Small intestine (tissue), 7 donors: ENCODE measurements at regions not wholly inside any gene's neighbourhood (a gene's known extent, or its start where the extent isn't known, plus 50 kb on each side); places are given as distances from the start of the nearest gene placed in this dataset.

Experiments
- DNase-seq, 2 donors: peaks; one replicate each; pipeline versions ENCODE4 v3.0.0 to v3.0.0-alpha.2; 2013
- FAIRE-seq: peaks from 2 replicates; lab custom pipeline; 2012; peaks lifted over from hg19 to GRCh38; lab: Jason Lieb, UNC
- H3K27ac ChIP-seq, 3 donors: one replicate each; pipeline ENCODE4 v1.5.1; 2013; ENCODE audit warnings: low read length in 2 of 3, mild to moderate bottlenecking in 2 of 3, control low read depth in 1 of 3, inconsistent platforms in 1 of 3, low read depth in 1 of 3, moderate library complexity in 1 of 3
- H3K27me3 ChIP-seq, 3 donors: one replicate each; pipeline ENCODE4 v1.6.1; 2013; ENCODE audit warnings: low read length in 3 of 3, inconsistent platforms in 1 of 3; ENCODE audit not compliant: control insufficient read depth in 3 of 3, insufficient read depth in 3 of 3
- H3K36me3 ChIP-seq, 3 donors: one replicate each; pipeline ENCODE4 v1.6.1; 2013; ENCODE audit warnings: low read length in 3 of 3, inconsistent platforms in 1 of 3, low read depth in 1 of 3, mild to moderate bottlenecking in 1 of 3, moderate library complexity in 1 of 3; ENCODE audit not compliant: control insufficient read depth in 3 of 3, insufficient read depth in 2 of 3
- H3K4me1 ChIP-seq, 3 donors: one replicate each; pipeline ENCODE4 v1.6.1; 2013; ENCODE audit warnings: low read length in 2 of 3, inconsistent platforms in 1 of 3, low read depth in 1 of 3, mild to moderate bottlenecking in 1 of 3, moderate library complexity in 1 of 3; ENCODE audit not compliant: control insufficient read depth in 3 of 3, insufficient read depth in 2 of 3
- H3K4me3 ChIP-seq, 3 donors: one replicate each; pipeline ENCODE4 v1.5.1; 2013; ENCODE audit warnings: low read length in 3 of 3, control low read depth in 1 of 3, inconsistent platforms in 1 of 3, low read depth in 1 of 3, mild to moderate bottlenecking in 1 of 3, moderate library complexity in 1 of 3
- H3K9me3 ChIP-seq, 2 donors: one replicate each; pipeline ENCODE4 v1.6.1; 2013; ENCODE audit warnings: low read depth in 1 of 2, low read length in 1 of 2; ENCODE audit not compliant: control insufficient read depth in 2 of 2, insufficient read depth in 1 of 2
- WGBS, 3 donors: extraction: QIAGEN DNeasy Blood & Tissue Kit; methylation state at CpG; one replicate each; pipeline ENCODE4 v1.1.7; 2013; 5-methylcytosine and 5-hydroxymethylcytosine counted together
- donor health status: healthy with polysubstance abuse.
- donor health status: control.
- donor health status: control.
- donor health status: Bipolar disorder and iron deficiency.
- donor health status: healthy.

- H3K4me1 ChIP-seq, result no peaks in the 10 kb centered on the region
- H3K4me3 ChIP-seq, result no peak overlapping the region
- FAIRE-seq (no peak), DNase-seq (no peak)
- peak overlapping the region in 2 of 3 donors; percentile 13 to 61 for H3K27ac ChIP-seq
- WGBS, 3 donors, result 75 to 89% (median 79%) methylated on average over 5 of the region's 5 CpGs
- no peaks in the 10 kb centered on the region for H3K9me3 ChIP-seq
- no peaks in the 10 kb centered on the region for H3K36me3 ChIP-seq
- H3K27me3 ChIP-seq, result peaks cover 0 to 3% (median 0%) of the 10 kb centered on the region in 3 donors
Measured at GRCh38 chr7:25752154-25752553, 399.8 kb upstream of the NFE2L3 start.

GRCh38 chr7:25752967-25753791 lies 398.8 kb upstream of the NFE2L3 start:
- 83 to 85% (median 83%) methylated on average over 16 of the region's 16 CpGs for WGBS, 3 donors
- Histone ChIP-seq H3K4me3 (no peak overlapping the region), H3K4me1 (no peaks in the 10 kb centered on the region), H3K27me3 (peaks cover 0 to 3% (median 0%) of the 10 kb centered on the region in 3 donors), H3K36me3 (no peaks in the 10 kb centered on the region), H3K27ac (peak overlapping the region in 1 of 3 donors; percentile 34), H3K9me3 (no peaks in the 10 kb centered on the region)
- DNase-seq, result no peak
- FAIRE-seq, result no peak

GRCh38 chr7:25753837-25754236 lies 398.2 kb upstream of the NFE2L3 start:
- H3K27me3 ChIP-seq, result peaks cover 0 to 3% (median 0%) of the 10 kb centered on the region in 3 donors
- no peaks in the 10 kb centered on the region for H3K4me1 ChIP-seq
- H3K27ac ChIP-seq, result peak overlapping the region in 1 of 3 donors; percentile 25
- WGBS, 3 donors, result 84 to 92% (median 92%) methylated on average over 10 of the region's 10 CpGs
- no peaks in the 10 kb centered on the region for H3K36me3 ChIP-seq
- DNase-seq (no peak), FAIRE-seq (no peak)
- no peaks in the 10 kb centered on the region for H3K9me3 ChIP-seq
- H3K4me3 ChIP-seq, result no peak overlapping the region

- no peak overlapping the region for H3K27ac ChIP-seq
- FAIRE-seq (no peak), DNase-seq (no peak)
- no peaks in the 10 kb centered on the region for H3K4me1 ChIP-seq
- H3K9me3 ChIP-seq, result no peaks in the 10 kb centered on the region
- 80 to 90% (median 86%) methylated on average over 7 of the region's 7 CpGs for WGBS, 3 donors
- peaks cover 0 to 3% (median 0%) of the 10 kb centered on the region in 3 donors for H3K27me3 ChIP-seq
- H3K36me3 ChIP-seq, result no peaks in the 10 kb centered on the region
- no peak overlapping the region for H3K4me3 ChIP-seq
Measured at GRCh38 chr7:25754333-25754732, 397.7 kb upstream of the NFE2L3 start.

- Histone ChIP-seq H3K27ac (no peak overlapping the region), H3K27me3 (peaks cover 0 to 3% (median 0%) of the 10 kb centered on the region in 3 donors), H3K9me3 (no peaks in the 10 kb centered on the region), H3K36me3 (no peaks in the 10 kb centered on the region), H3K4me3 (no peak overlapping the region), H3K4me1 (no peaks in the 10 kb centered on the region)
- no peak for DNase-seq
- WGBS, 3 donors, result 90 to 97% (median 95%) methylated on average over 1 of the region's 1 CpG
- FAIRE-seq, result no peak
Measured at GRCh38 chr7:25754751-25755150, 397.2 kb upstream of the NFE2L3 start.

GRCh38 chr7:25756601-25757000 lies 395.4 kb upstream of the NFE2L3 start:
- Histone ChIP-seq H3K4me3 (no peak overlapping the region), H3K36me3 (no peaks in the 10 kb centered on the region), H3K27ac (no peak overlapping the region), H3K4me1 (no peaks in the 10 kb centered on the region), H3K9me3 (no peaks in the 10 kb centered on the region), H3K27me3 (peaks cover 0 to 3% (median 0%) of the 10 kb centered on the region in 3 donors)
- DNase-seq (no peak), FAIRE-seq (no peak)

GRCh38 chr7:25758559-25758958 lies 393.4 kb upstream of the NFE2L3 start:
- Histone ChIP-seq H3K27ac (no peak overlapping the region), H3K9me3 (no peaks in the 10 kb centered on the region), H3K4me3 (no peak overlapping the region), H3K4me1 (no peaks in the 10 kb centered on the region), H3K27me3 (peaks cover 0 to 3% (median 0%) of the 10 kb centered on the region in 3 donors), H3K36me3 (no peaks in the 10 kb centered on the region)
- DNase-seq (no peak), FAIRE-seq (no peak)
- 77 to 81% (median 80%) methylated on average over 4 of the region's 4 CpGs for WGBS, 3 donors

- no peaks in the 10 kb centered on the region for H3K36me3 ChIP-seq
- no peaks in the 10 kb centered on the region for H3K27me3 ChIP-seq
- no peak for FAIRE-seq
- no peak overlapping the region for H3K4me3 ChIP-seq
- no peaks in the 10 kb centered on the region for H3K9me3 ChIP-seq
- DNase-seq, result no peak
- H3K4me1 ChIP-seq, result no peaks in the 10 kb centered on the region
- no peak overlapping the region for H3K27ac ChIP-seq
Measured at GRCh38 chr7:25759286-25759685, 392.7 kb upstream of the NFE2L3 start.
